ENCODE measurements at regions not wholly inside any gene's neighbourhood (a gene's known extent, or its start where the extent isn't known, plus 50 kb on each side); places are given as distances from the start of the nearest gene placed in this dataset.
"Not testable (repeated sequence)": the region's sequence is repeated elsewhere in the genome, so short reads cannot be mapped to it uniquely, and the experiment has no call there.

DNA sequence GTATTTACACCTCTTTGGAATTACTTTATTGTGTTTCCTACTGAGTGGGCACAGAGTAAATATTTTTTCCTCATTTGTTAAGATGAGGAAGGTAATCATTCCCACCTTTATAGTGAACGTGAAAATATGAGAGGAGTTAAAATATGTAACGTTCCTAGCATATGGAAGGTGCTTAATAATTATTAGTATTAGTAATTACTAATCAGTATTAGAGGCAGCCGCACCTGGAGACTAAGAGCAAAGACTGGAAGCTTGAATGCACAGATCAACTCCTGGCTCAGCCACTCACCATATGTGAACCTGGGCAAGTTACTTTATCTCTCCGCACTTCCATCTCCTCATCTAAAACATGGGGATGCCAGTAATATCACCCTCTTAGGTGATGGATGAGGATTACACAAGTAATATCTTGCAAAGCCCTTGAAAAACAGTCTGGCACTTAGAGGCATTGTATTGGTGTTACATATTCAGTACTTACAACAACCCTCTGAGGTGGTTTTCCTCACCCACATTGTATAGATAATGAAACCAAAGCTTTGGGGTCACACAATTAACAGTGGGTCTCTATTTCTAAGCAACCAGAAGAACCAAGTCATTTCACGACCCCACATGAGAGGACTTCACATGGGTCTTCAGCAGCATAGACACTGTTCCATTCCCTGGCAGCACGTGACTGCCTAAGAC lies 100.3 kb upstream of the KCTD1 start:
- no peak for DNase-seq

GRCh38 chr18:26646901-26647300 lies 98.5 kb upstream of the KCTD1 start:
- DNase-seq = no peak

DNA sequence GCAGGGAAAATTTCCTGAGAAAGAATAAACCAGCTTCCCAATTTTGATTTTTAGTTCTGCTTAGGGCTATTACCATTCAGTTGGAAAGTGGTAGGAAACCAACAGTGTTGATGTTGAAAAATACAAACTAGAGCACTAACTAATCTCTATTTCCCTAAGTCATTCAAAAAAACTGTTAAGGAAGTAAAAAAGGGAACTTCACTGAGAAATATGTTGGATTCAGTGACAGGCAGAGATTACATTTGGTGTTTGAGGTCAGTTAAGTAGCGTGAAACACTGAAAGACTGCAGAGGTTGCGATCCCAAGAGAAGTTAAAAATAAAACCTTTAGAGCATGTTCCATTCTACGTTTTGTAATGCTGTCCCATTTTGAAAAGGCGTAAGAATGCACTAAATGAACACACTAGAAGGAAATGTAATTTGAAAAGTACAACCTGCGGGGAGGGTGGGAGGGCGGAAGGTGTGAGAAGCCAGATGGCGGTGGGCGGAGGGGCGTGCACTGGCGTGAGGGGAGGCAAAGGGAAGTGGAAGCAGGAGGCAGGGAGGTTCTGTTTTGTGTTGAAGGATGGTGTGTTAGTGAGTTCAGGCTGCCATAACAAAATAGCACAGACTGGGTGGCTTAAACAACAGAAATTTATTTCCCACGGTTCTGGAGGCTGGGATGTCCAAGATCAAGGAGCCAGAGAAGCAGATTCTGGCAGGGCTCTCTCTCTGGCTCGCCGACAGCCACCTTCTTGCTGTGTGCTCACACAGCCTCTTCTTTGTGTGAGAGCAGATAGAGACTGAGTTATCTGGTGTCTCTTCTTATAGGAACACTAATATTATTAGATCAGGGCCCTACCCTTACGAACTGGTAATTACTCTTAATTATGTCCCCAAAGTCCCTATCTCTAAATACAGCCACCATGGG lies 94.3 kb upstream of the KCTD1 start:
- DNase-seq = peak; percentile 67

DNA sequence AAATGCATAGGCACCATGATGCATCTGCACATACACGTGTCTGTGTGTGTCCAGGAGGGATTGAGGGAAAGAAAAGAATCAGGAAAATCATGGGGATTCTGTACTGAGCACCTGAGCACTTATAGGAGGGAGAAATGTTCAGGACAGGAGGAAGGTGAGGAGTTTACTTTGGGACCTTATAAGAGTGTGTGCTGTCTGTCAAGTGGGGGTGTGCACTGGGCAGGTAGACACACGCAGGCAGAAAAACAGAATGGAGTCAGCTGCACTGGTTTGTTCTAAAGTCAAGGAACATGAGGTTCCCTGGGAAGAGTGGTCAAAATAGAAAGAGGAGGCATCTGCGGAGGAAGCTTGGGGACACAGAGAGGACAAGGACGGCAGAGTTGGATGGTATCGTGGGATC lies 92.2 kb upstream of the KCTD1 start:
- no peak for DNase-seq

GRCh38 chr18:26639149-26639548 lies 90.8 kb upstream of the KCTD1 start:
- no peak for DNase-seq

GRCh38 chr18:26637983-26638382 lies 89.6 kb upstream of the KCTD1 start:
- no peak for DNase-seq

DNA sequence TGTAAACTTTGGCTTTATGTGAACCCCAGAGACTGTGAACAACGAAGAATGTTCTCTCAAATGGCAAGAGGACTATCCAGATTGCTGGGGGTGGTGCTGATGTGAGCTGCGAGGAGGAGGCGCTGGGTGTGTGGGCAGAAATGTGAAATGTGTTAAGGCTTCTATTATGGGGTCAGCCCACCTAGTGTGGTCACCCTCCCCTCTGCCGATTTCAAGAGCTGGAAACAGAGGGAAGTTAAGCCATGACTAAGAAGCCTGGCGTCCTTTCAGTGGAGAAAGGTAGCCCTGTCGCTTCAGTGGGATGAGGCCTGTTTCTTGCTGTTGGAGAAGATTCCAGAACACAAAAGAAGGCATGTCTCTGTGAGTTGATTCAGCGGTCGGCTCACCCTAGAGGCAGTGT lies 89.0 kb upstream of the KCTD1 start:
- DNase-seq = no peak

GRCh38 chr18:26635466-26635865 lies 87.1 kb upstream of the KCTD1 start:
- no peak for DNase-seq

- DNase-seq = no peak
Observed at GRCh38 chr18:26634631-26635030, 86.3 kb upstream of the KCTD1 start.

DNA sequence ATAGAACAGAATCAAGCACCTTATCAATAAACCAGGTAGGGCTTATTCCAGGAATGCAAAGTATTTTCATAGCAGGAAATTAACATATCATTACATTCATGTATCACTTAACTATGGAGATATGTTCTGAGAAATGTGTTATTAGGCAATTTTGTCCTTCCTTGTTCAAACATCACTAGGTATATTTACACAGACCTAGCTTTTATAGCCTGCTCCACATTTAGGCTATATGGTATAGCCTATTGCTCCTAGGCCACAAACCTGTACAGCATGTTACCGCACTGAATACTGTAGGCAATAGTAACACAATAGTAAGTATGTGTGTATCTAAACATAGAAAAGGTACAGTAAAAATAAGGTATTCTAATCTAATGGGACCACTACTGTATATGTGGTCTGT lies 82.8 kb upstream of the KCTD1 start:
- DNase-seq = no peak

DNA sequence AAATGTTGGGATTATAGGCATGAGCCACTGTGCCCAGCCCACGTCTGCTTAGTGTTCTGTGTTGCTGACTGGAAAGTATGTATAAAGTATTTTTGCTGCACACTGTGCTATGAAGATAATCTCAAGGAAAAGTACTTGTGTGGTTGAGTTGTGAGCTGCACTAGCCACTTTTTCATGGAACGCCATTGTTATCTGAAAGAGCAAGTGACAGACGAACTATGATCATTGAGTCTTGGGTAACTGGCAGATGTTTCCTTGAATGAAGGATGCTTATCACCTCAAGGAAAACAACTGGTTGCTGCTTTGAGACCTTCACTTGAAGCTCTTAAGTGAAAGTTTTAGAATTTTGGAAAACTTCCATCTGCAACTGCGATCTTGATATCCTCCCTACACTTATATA lies 82.2 kb upstream of the KCTD1 start:
- DNase-seq = no peak

DNA sequence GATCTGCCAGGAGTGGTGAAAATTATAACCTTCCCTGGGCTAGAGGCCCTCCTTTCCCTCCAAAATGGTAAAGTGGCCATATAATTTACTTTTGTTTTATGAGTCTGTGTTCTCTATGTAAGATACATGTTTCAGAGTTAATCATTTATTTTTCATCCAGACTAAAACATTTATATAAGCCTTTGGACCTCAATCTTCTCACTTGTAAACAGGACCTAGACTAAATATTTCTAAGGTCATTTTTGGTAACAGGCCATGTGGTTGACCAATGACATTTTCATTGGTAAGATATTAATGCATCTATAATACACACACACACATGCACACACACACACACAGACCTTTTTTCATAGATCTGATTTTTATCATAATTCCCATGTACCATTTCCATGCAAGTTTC lies 79.7 kb upstream of the KCTD1 start:
- no peak for DNase-seq

DNA sequence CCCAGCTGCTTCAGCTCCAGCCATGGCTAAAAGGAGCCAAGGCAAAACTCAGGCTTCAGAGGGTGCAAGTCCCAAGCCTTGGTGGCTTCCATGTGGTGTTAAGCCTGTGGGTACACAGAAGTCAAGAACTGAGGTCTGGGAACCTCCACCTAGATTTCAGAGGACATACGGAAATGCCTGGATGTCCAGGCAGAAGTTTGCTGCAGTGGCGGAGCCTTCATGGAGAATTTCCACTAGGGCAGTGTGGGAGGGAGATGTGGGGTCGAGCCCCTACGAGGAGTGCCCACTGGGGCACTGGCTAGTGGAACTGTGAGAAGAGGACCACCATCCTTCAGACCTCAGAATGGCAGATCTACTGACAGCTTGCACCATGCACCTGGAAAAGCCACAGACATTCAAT lies 76.1 kb upstream of the KCTD1 start:
- DNase-seq = no peak

- not testable (repeated sequence) for DNase-seq
Observed at GRCh38 chr18:26623314-26623713, 75.0 kb upstream of the KCTD1 start.

DNA sequence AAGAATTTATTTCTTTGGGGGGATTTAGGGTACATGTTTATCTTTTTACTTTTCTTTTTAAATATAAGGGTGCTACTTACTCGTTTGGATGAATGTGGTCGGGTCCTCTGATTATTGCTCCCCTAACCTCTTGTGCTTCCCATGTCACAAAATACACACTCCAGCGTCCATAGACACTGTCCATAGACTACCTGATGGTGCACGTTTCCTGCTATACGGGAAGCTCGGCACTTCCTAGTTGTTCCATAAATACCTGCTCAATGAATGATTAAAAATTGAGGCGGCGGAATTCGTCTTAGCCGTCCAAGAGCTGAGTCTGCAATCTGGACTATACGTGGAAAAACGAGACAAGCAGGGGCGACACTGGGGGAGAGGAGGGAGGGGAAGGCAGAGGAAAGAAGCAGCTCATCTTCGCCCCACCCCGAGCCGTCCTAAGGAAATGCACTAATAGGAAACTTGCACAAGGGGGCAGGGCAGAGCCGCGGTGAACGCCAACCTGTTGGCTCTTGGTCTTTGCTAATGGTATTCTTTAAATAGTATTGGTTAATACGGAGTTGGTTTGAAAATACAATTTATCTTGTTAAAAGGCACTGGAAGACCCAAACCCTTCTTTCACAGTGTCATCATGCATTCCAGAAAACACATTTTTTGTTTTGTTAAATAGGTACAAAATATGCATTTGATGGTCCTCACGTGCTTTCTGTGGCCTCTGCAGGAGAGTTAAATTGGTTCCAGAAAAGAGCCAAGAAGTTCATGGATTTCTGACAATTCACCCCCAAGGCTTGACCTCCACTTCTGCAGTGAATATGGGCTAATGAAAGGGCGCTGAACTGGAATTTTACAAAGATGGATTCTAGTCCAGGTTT lies 73.0 kb upstream of the KCTD1 start:
- DNase-seq = peak; percentile 67

GRCh38 chr18:26619350-26619749 lies 71.0 kb upstream of the KCTD1 start:
- no peak for DNase-seq

GRCh38 chr18:26618135-26618534 lies 69.8 kb upstream of the KCTD1 start:
- DNase-seq = no peak

DNA sequence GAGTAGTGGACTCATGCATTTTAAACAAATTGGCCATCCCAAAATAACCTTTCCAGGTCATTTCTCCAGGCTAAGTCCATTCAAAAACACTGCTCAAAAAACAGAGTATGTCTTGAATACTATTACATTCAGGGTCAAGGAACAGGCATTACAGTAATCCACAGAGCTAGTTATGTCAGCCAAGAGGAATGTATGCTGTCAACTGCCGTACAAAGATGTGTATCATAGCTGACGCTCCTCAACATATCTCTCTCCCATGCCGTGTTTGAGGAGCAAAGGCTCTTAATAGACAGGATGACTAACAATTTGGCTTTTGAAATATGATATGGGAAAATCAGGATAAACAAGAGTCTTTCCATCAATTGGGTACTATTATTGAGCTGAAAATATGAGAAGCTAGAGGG lies 68.8 kb upstream of the KCTD1 start:
- no peak for DNase-seq

GRCh38 chr18:26614374-26614773 lies 66.0 kb upstream of the KCTD1 start:
- DNase-seq = no peak

Data from suppressor macrophage treated with lipopolysaccharide for 4 hours (primary cell).